ENCODE measurements at regions not wholly inside any gene's neighbourhood (a gene's known extent, or its start where the extent isn't known, plus 50 kb on each side); places are given as distances from the start of the nearest gene placed in this dataset.

DNA sequence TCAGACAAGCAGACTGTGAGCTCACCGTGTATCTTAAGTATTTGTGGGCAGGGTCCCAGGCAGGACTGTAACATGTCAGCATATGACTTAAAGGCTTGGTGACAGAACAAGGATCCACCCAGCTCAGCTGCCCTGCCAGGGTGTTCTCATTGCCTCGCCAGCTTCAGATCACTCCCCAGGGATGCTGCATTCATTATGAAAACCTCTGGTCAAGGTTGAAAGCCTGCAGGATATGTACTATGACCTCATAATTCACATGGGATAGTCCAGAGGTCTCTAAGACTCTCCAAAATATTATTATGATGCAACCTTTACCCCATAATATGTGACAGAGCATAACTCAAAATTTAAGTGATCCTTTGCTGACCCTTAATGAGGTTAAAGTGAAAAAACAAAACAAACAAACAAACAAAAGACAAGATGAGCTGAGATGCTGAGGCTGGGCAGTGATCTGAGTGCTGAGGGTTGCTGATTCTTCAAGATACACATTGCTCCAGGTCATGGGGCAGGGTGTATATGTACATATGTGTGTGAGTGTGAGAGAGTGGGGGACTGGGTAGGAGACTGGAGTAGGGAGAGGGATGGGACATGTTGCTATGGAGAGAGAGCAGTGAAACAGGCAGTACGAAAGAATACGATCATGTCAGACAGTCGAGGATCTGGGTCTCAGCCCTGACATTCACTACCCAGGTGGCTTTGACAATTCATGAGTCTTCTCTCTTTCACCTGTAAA, 98.8 kb upstream of the DUSP10 start:
- TF ChIP-seq, protein P1, sequence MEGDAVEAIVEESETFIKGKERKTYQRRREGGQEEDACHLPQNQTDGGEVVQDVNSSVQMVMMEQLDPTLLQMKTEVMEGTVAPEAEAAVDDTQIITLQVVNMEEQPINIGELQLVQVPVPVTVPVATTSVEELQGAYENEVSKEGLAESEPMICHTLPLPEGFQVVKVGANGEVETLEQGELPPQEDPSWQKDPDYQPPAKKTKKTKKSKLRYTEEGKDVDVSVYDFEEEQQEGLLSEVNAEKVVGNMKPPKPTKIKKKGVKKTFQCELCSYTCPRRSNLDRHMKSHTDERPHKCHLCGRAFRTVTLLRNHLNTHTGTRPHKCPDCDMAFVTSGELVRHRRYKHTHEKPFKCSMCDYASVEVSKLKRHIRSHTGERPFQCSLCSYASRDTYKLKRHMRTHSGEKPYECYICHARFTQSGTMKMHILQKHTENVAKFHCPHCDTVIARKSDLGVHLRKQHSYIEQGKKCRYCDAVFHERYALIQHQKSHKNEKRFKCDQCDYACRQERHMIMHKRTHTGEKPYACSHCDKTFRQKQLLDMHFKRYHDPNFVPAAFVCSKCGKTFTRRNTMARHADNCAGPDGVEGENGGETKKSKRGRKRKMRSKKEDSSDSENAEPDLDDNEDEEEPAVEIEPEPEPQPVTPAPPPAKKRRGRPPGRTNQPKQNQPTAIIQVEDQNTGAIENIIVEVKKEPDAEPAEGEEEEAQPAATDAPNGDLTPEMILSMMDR (IDR thresholded peaks at IDR 0.05; ENCODE audit: low read depth, low read length): no peak
- in situ Hi-C loops (cut with HindIII; ENCODE audit: low sequenced_read_pairs): no loop called here
- no peak for DNase-seq (ENCODE audit: low read depth, low spot score)
- no peak overlapping the region for H3K4me3 ChIP-seq (ENCODE audit: low read depth, low read length)

DNA sequence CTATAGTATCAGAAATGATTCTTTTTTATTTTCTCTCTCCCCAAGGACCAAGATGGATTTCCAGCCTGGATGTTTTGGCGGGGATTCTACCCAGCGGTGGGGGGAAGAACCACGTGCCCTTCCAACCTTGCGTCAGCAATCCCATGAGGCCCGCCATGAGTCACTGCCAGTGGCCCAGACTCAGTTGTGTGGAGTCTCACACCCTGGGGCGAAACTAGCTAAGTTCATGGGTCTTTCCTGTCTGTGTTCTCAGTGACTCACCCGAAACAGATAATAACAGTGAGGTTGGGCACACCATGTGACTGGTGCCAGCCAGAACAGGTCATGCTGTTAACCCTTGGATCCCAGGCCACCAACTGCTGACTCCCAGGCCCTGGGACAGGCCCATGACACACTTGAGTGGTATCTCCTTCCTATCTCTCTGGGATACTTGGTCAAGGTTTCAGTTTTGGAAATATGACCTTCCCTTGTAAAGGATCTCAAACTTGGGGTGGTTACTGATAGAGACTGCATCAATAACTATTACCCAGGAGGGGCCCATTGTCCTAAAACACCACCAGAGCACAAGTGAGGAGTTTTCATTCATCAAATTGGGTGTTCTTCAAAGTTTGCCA, 98.0 kb upstream of the DUSP10 start:
- in situ Hi-C loops (cut with HindIII; ENCODE audit: low sequenced_read_pairs): no loop called here
- DNase-seq (ENCODE audit: low read depth, low spot score): peak; percentile 90
- TF ChIP-seq, protein P1 (IDR thresholded peaks at IDR 0.05; ENCODE audit: low read depth, low read length): no peak
- no peak overlapping the region for H3K4me3 ChIP-seq (ENCODE audit: low read depth, low read length)

DNA sequence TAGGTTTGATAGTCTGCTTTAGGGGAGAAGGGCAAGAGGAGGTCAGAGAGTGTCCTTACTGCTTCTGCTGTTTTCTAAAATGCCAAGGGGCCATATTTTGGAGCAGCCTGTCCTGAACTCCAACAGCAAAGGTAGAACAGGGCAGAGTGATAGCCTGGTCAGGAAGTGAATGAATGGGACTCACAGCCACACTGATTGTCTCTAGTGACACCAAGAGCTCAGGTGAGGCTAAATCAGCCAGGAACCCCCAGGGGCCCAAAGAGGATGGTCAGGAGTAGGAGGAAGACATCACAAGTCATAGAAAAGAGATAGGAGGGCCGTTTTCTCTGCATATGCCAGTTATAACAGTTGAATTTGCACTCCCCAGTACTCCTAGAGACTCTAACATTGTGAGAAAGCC, 97.4 kb upstream of the DUSP10 start:
- H3K4me3 ChIP-seq (ENCODE audit: low read depth, low read length): no peak overlapping the region
- no peak for DNase-seq (ENCODE audit: low read depth, low spot score)
- in situ Hi-C loops (cut with HindIII; ENCODE audit: low sequenced_read_pairs): no loop called here
- TF ChIP-seq, protein P1 (IDR thresholded peaks at IDR 0.05; ENCODE audit: low read depth, low read length): no peak

DNA sequence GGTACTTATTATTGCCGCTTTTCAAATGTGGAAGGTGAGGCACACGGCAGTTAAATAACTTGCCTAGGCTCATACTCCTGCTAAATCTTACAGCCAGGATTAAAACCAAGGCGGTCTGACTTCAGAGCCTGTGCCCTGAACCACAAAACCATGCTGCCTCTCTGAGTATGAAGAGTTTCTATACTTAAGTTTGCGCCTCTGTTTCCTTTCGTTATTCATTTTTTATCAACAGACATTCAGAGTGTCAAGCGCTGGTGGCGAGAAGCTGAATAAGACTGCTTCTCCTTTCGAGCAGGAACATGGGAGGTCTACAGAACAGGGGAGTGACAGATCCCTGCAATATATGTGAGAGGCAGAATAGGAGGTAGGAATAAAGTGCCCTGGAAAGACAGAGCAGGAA, 96.0 kb upstream of the DUSP10 start:
- DNase-seq (ENCODE audit: low read depth, low spot score): no peak
- TF ChIP-seq, protein P1 (IDR thresholded peaks at IDR 0.05; ENCODE audit: low read depth, low read length): no peak
- in situ Hi-C loops (cut with HindIII; ENCODE audit: low sequenced_read_pairs): no loop called here
- H3K4me3 ChIP-seq (ENCODE audit: low read depth, low read length): no peak overlapping the region

DNA sequence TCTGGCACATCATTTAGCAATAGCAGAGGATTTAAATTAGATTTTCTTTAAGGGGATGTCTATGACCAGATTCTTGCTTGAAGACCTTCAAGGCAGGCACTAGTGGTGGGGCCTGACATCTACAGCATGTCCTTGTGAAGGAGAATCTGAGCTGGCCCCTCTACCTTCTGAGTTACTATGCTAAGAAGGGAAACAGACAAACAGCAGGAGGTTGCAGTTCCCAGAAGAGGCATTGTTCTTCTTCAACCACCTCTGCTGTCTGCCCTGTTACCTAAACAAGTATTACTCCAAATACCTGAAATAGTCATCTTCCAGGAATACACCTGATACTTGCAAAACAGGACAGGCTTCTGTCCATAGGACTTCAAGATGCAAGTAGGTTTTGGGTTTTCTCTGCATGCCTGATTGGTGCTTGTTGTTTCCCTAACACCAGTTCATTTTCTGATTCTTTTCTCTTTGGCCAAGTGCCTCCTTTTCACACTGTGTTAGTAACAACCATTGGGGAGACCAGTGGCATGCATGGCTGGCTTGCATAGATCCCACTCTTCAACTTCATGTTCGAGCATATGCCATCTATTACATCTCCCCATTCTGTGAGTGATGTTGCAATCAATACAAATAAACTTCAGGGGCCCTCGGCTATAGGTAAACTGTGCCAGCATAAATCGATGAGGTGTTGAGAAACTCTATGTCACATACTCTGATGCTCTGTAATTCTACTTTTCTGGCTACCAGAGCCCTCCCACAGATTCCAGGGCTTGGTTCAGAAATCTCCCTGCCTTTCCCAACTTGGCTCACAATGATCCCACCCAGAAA, 93.0 kb upstream of the DUSP10 start:
- DNase-seq (ENCODE audit: low read depth, low spot score): no peak
- TF ChIP-seq, protein P1 (IDR thresholded peaks at IDR 0.05; ENCODE audit: low read depth, low read length): no peak
- in situ Hi-C loops (cut with HindIII; ENCODE audit: low sequenced_read_pairs): no loop called here
- no peak overlapping the region for H3K4me3 ChIP-seq (ENCODE audit: low read depth, low read length)

DNA sequence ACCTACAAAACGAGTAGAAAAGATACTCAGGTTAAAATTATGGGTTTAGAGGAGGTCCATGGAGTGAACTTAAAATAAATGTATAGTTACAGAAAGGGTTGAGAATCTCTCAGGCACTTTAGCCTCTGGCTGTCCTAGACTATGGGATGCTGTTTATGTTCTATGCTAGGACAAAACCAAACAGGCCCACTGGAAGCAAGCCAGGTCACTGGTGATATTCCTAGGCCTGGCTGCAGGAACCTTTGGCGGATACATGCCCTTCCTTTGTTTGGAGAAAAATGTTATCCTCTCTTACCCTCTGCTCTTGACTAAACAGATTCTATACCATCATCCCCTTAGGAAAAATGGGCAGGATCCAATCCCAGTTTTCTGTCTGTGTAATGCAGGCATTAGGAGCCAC, 90.7 kb upstream of the DUSP10 start:
- in situ Hi-C loops (cut with HindIII; ENCODE audit: low sequenced_read_pairs): no loop called here
- DNase-seq (ENCODE audit: low read depth, low spot score): no peak
- TF ChIP-seq, protein P1 (IDR thresholded peaks at IDR 0.05; ENCODE audit: low read depth, low read length): no peak

More for the DNA sequence above, 90.7 kb upstream of the DUSP10 start:
- no peak overlapping the region for H3K4me3 ChIP-seq (ENCODE audit: low read depth, low read length)

All from astrocyte of the spinal cord (primary cell).